HCT116 (cell line): ENCODE measurements at regions not wholly inside any gene's neighbourhood (a gene's known extent, or its start where the extent isn't known, plus 50 kb on each side); places are given as distances from the start of the nearest gene placed in this dataset.

ENCODE experiments used
- ATAC-seq: fragments of 200-7000 bp; cut with Tn5 transposase; 2 replicates; pipeline ENCODE4 v1.9.1; 2020; ENCODE audit warnings: mild to moderate bottlenecking, moderate library complexity
- BruUV-seq: library from RNA; stranded (reverse); fragments of 400-500 nt; replicated peaks from 2 replicates; lab custom pipeline; 2021; lab: Mats Ljungman, UMichigan
- CTCF ChIA-PET: fragments of 300-600 bp; sonication (Branson Sonifier 250); formaldehyde crosslinking; loops from one replicate; lab custom pipeline; 2021; ENCODE audit warnings: antibody characterized with exemption; lab: Charles Lee
- POLR2A ChIA-PET: fragments of 300-600, 350-600 bp; sonication (Branson Sonifier 250); formaldehyde crosslinking; loops from one replicate; lab custom pipeline; 2021; ENCODE audit warnings: antibody characterized with exemption; lab: Charles Lee
- RAD21 ChIA-PET, 2 experiments: fragments of 300-600 bp; sonication (Branson Sonifier 250); formaldehyde crosslinking; loops; one replicate each; lab custom pipeline; 2023; ENCODE audit warnings: low total read pairs in 2 of 2; ENCODE audit not compliant: uncharacterized antibody in 2 of 2, unreplicated experiment in 2 of 2, low non-redundant PET in 1 of 2; lab: Charles Lee
- DNase-seq: peaks from one replicate; pipeline ENCODE4 v3.0.0-alpha.2; 2010; ENCODE audit warnings: low read depth, low spot score
- H2AFZ ChIP-seq: fragments of 200-600 bp; shearing (Covaris generic), sonication (generic); 2 replicates; pipeline ENCODE4 v1.6.1; 2017; ENCODE audit warnings: low read depth, mixed run types, mixed read lengths, antibody characterized with exemption, low read length; ENCODE audit not compliant: poor library complexity, severe bottlenecking
- H3K27ac ChIP-seq: 2 replicates; pipeline ENCODE4 v1.5.1; 2012; ENCODE audit warnings: low read depth, low read length
- H3K27me3 ChIP-seq: fragments of 200-600 bp; sonication (generic); 2 replicates; pipeline ENCODE4 v1.6.1; 2016; ENCODE audit warnings: mixed run types, low read length, mixed read lengths; ENCODE audit not compliant: insufficient read depth
- H3K36me3 ChIP-seq, 2 experiments: fragments of 200-500 bp in 1 of 2; fragments of 200-600 bp in 1 of 2; sonication (Bioruptor generic) in 1 of 2; sonication (generic) in 1 of 2; 2 replicates each; pipeline versions ENCODE4 v1.5.1 to v1.6.1; 2014 to 2016; ENCODE audit warnings: low read length in 2 of 2, inconsistent platforms in 1 of 2, mixed read lengths in 1 of 2, mixed run types in 1 of 2; ENCODE audit not compliant: insufficient read depth in 2 of 2, control insufficient read depth in 1 of 2
- H3K4me1 ChIP-seq, 2 experiments: fragments of 200-600 bp in 1 of 2; sonication (generic) in 1 of 2; 2 replicates each; pipeline versions ENCODE4 v1.5.1 to v1.6.1; 2012 to 2017; ENCODE audit warnings: low read length in 2 of 2, inconsistent platforms in 1 of 2, mild to moderate bottlenecking in 1 of 2, mixed read lengths in 1 of 2, mixed run types in 1 of 2, moderate library complexity in 1 of 2; ENCODE audit not compliant: insufficient read depth in 2 of 2, control insufficient read depth in 1 of 2
- H3K4me2 ChIP-seq: fragments of 200-600 bp; sonication (generic); 2 replicates; pipeline ENCODE4 v1.6.1; 2017; ENCODE audit warnings: mixed run types, low read length, mixed read lengths
- H3K4me3 ChIP-seq, 2 experiments: fragments of 200-600 bp in 1 of 2; sonication (generic) in 1 of 2; replicated peaks in 1 of 2; 2 replicates each; pipeline ENCODE4 v1.5.1; 2011 to 2016; ENCODE audit warnings: low read length in 2 of 2, control low read depth in 1 of 2, low read depth in 1 of 2, mild to moderate bottlenecking in 1 of 2, mixed read lengths in 1 of 2, mixed run types in 1 of 2
- H3K79me2 ChIP-seq: fragments of 200-600 bp; sonication (generic); 2 replicates; pipeline ENCODE4 v1.6.1; 2017; ENCODE audit warnings: mild to moderate bottlenecking, mixed run types, low read length, moderate library complexity, mixed read lengths; ENCODE audit not compliant: insufficient read depth
- H3K9ac ChIP-seq: fragments of 200-600 bp; sonication (generic); 2 replicates; pipeline ENCODE4 v1.6.1; 2016; ENCODE audit warnings: low read length, mixed read lengths
- H3K9me2 ChIP-seq: fragments of 200-600 bp; sonication (generic), shearing (Covaris generic); 2 replicates; pipeline ENCODE4 v1.6.1; 2017; ENCODE audit warnings: mixed run types, mild to moderate bottlenecking, moderate library complexity; ENCODE audit not compliant: insufficient read depth
- H3K9me3 ChIP-seq, 2 experiments: fragments of 200-500 bp in 1 of 2; fragments of 200-600 bp in 1 of 2; sonication (Bioruptor generic) in 1 of 2; sonication (generic) in 1 of 2; 2 replicates each; pipeline ENCODE4 v1.6.1; 2014 to 2017; ENCODE audit warnings: low read length in 2 of 2, mixed read lengths in 2 of 2, inconsistent platforms in 1 of 2, low read depth in 1 of 2, mild to moderate bottlenecking in 1 of 2, mixed run types in 1 of 2, moderate library complexity in 1 of 2; ENCODE audit not compliant: control insufficient read depth in 1 of 2, insufficient read depth in 1 of 2
- H4K20me1 ChIP-seq: fragments of 200-600 bp; sonication (generic), shearing (Covaris generic); 2 replicates; pipeline ENCODE4 v1.6.1; 2017; ENCODE audit warnings: mixed run types, mild to moderate bottlenecking, moderate library complexity; ENCODE audit not compliant: insufficient read depth
- ATF3 ChIP-seq: IDR thresholded peaks from 2 replicates; pipeline ENCODE4 v1.6.1; 2012
- EGR1 ChIP-seq: IDR thresholded peaks from 2 replicates; pipeline ENCODE4 v1.6.1; 2012; ENCODE audit warnings: low read depth
- EZH2phosphoT487 ChIP-seq: fragments of 200-600 bp; IDR thresholded peaks from 2 replicates; pipeline ENCODE4 v1.6.1; 2018; ENCODE audit warnings: antibody characterized with exemption, borderline replicate concordance
- JUND ChIP-seq: IDR thresholded peaks from 2 replicates; pipeline ENCODE4 v1.6.1; 2012
- MAX ChIP-seq: IDR thresholded peaks from 2 replicates; pipeline ENCODE4 v1.6.1; 2012
- POLR2AphosphoS5 ChIP-seq: IDR thresholded peaks from 2 replicates; pipeline ENCODE4 v1.6.1; 2011; ENCODE audit warnings: mild to moderate bottlenecking, low read depth, low read length, moderate library complexity
- RAD21 ChIP-seq: IDR thresholded peaks from 2 replicates; pipeline ENCODE4 v1.6.1; 2012; ENCODE audit warnings: low read depth, mild to moderate bottlenecking
- SRF ChIP-seq: IDR thresholded peaks from 2 replicates; pipeline ENCODE4 v1.6.1; 2012; ENCODE audit warnings: low read depth
- ZFX ChIP-seq: fragments of 450-650 bp; IDR thresholded peaks from 2 replicates; pipeline ENCODE4 v1.6.1; 2017
- ZNF274 ChIP-seq: fragments of 200-500 bp; sonication (Bioruptor generic); IDR thresholded peaks from 2 replicates; pipeline ENCODE4 v1.6.1; 2014; ENCODE audit warnings: mild to moderate bottlenecking, low read depth, low read length, inconsistent platforms
- intact Hi-C: fragments of 100-400 bp; cut with micrococcal nuclease; formaldehyde crosslinking; loops from 2 replicates; pipeline ENCODE4 v1.10.0; 2022

- no peaks in the 10 kb centered on the region for H3K27me3 ChIP-seq
- RAD21 ChIA-PET: no interaction called here
- ATAC-seq: no peak
- no peak for DNase-seq
- POLR2A ChIA-PET: no interaction called here
- no TSS peak for BruUV-seq
- intact Hi-C loops: no loop called here
- no peak overlapping the region for H3K27ac ChIP-seq
- H4K20me1 ChIP-seq: no peaks in the 10 kb centered on the region
- no peak overlapping the region for H3K9ac ChIP-seq
- no peak overlapping the region for H3K4me2 ChIP-seq
- no peaks in the 10 kb centered on the region for H3K4me1 ChIP-seq
- no peak overlapping the region for H3K4me3 ChIP-seq
- H3K79me2 ChIP-seq: no peaks in the 10 kb centered on the region
- H3K9me3 ChIP-seq: no peaks in the 10 kb centered on the region
- CTCF ChIA-PET: interaction anchor here (0.9 kb wide), 1 partner anchor 249 kb away, joined by 3 read pairs; no protein-coding TSS in a partner anchor
- H3K9me2 ChIP-seq: no peaks in the 10 kb centered on the region
- no peak overlapping the region for H2AFZ ChIP-seq
- TF ChIP-seq RAD21 (peak; percentile 39; the same call in 1 of the 2 replicates), ZFX (no peak)
- no peaks in the 10 kb centered on the region for H3K36me3 ChIP-seq
Measured at GRCh38 chr4:184287697-184288255, 70.1 kb upstream of the ENPP6 start.

- no peak overlapping the region for H3K4me2 ChIP-seq
- H3K36me3 ChIP-seq: no peaks in the 10 kb centered on the region
- CTCF ChIA-PET: no interaction called here
- ATAC-seq (no peak), DNase-seq (no peak)
- H4K20me1 ChIP-seq: no peaks in the 10 kb centered on the region
- RAD21 ChIA-PET: no interaction called here
- no peaks in the 10 kb centered on the region for H3K79me2 ChIP-seq
- no peaks in the 10 kb centered on the region for H3K9me2 ChIP-seq
- no peak overlapping the region for H3K4me3 ChIP-seq
- no TSS peak for BruUV-seq
- TF ChIP-seq ZNF274 (no peak), EZH2phosphoT487 (no peak), POLR2AphosphoS5 (no peak), SRF (no peak), ATF3 (no peak), RAD21 (no peak), JUND (no peak), MAX (no peak), EGR1 (no peak)
- H3K9me3 ChIP-seq: no peaks in the 10 kb centered on the region
- H2AFZ ChIP-seq: no peak overlapping the region
- no peak overlapping the region for H3K27ac ChIP-seq
- intact Hi-C loops: no loop called here
- no peak overlapping the region for H3K9ac ChIP-seq
- POLR2A ChIA-PET: no interaction called here
- H3K27me3 ChIP-seq: no peaks in the 10 kb centered on the region
- no peaks in the 10 kb centered on the region for H3K4me1 ChIP-seq
Measured at GRCh38 chr4:184286358-184286757, 68.7 kb upstream of the ENPP6 start.
